HEK293T (cell line): ENCODE measurements at regions not wholly inside any gene's neighbourhood (a gene's known extent, or its start where the extent isn't known, plus 50 kb on each side); places are given as distances from the start of the nearest gene placed in this dataset.
"Not testable (repeated sequence)": the region's sequence is repeated elsewhere in the genome, so short reads cannot be mapped to it uniquely, and the experiment has no call there.

ENCODE experiments used
- CTCF ChIA-PET: fragments of 350-600 bp; formaldehyde crosslinking; extraction: SDS; loops from one replicate; lab custom pipeline; 2021; ENCODE audit warnings: antibody characterized with exemption, inconsistent platforms; lab: Yijun Ruan, JAX
- POLR2A ChIA-PET: fragments of 350-600 bp; formaldehyde crosslinking; extraction: SDS; loops from one replicate; lab custom pipeline; 2020; ENCODE audit warnings: antibody characterized with exemption, inconsistent platforms; lab: Yijun Ruan, JAX
- DNase-seq: peaks from one replicate; pipeline ENCODE4 v3.0.0; 2012; ENCODE audit warnings: mixed read lengths; ENCODE audit errors: extremely low spot score
- ARNT ChIP-seq: fragments of 450-650 bp; IDR thresholded peaks from 2 replicates; pipeline ENCODE4 v1.6.1; 2017; ENCODE audit warnings: mild to moderate bottlenecking
- BHLHE40 ChIP-seq: fragments of 450-650 bp; IDR thresholded peaks from 2 replicates; pipeline ENCODE4 v1.6.1; 2016; ENCODE audit warnings: mild to moderate bottlenecking, moderate library complexity, borderline replicate concordance
- CTBP1 ChIP-seq: fragments of 450-650 bp; IDR thresholded peaks from 2 replicates; pipeline ENCODE4 v1.6.1; 2016; ENCODE audit warnings: borderline replicate concordance
- FOXA1 ChIP-seq: fragments of 450-650 bp; IDR thresholded peaks from 2 replicates; pipeline ENCODE4 v1.6.1; 2016; ENCODE audit warnings: mild to moderate bottlenecking
- FOXK2 ChIP-seq: fragments of 450-650 bp; IDR thresholded peaks from 2 replicates; pipeline ENCODE4 v1.6.1; 2016; ENCODE audit warnings: mild to moderate bottlenecking
- FOXM1 ChIP-seq: fragments of 450-650 bp; IDR thresholded peaks from 2 replicates; pipeline ENCODE4 v1.6.1; 2017; ENCODE audit warnings: mild to moderate bottlenecking, borderline replicate concordance
- HDGF ChIP-seq: fragments of 450-650 bp; IDR thresholded peaks from 2 replicates; pipeline ENCODE4 v1.6.1; 2017; ENCODE audit warnings: antibody characterized with exemption, borderline replicate concordance
- L3MBTL2 ChIP-seq: fragments of 450-650 bp; conservative IDR thresholded peaks from 2 replicates; pipeline ENCODE4 v1.6.1; 2016; ENCODE audit warnings: mild to moderate bottlenecking
- LEF1 ChIP-seq: fragments of 450-650 bp; IDR thresholded peaks from 2 replicates; pipeline ENCODE4 v1.6.1; 2017; ENCODE audit warnings: mild to moderate bottlenecking, borderline replicate concordance
- NFRKB ChIP-seq: fragments of 450-650 bp; IDR thresholded peaks from 2 replicates; pipeline ENCODE4 v1.6.1; 2016; ENCODE audit warnings: mild to moderate bottlenecking, moderate library complexity
- PKNOX1 ChIP-seq: fragments of 450-650 bp; IDR thresholded peaks from 2 replicates; pipeline ENCODE4 v1.6.1; 2016
- SP1 ChIP-seq: fragments of 450-650 bp; IDR thresholded peaks from 2 replicates; pipeline ENCODE4 v1.6.1; 2017
- SUZ12 ChIP-seq: fragments of 450-650 bp; IDR thresholded peaks from 2 replicates; pipeline ENCODE4 v1.6.1; 2016; ENCODE audit warnings: mild to moderate bottlenecking
- TARDBP ChIP-seq: fragments of 450-650 bp; IDR thresholded peaks from 2 replicates; pipeline ENCODE4 v1.6.1; 2016
- ZNF384 ChIP-seq: fragments of 450-650 bp; IDR thresholded peaks from 2 replicates; pipeline ENCODE4 v1.6.1; 2016

- DNase-seq: no peak
- CTCF ChIA-PET: no interaction called here
- TF ChIP-seq FOXA1: no peak
- no peak for TF ChIP-seq FOXK2
- TF ChIP-seq PKNOX1: no peak
- TF ChIP-seq ZNF384: no peak
- TF ChIP-seq BHLHE40: no peak
- TF ChIP-seq HDGF: no peak
- no peak for TF ChIP-seq LEF1
- TF ChIP-seq NFRKB: no peak
- no peak for TF ChIP-seq SUZ12
- TF ChIP-seq CTBP1: no peak
- TF ChIP-seq L3MBTL2: no peak
- TF ChIP-seq FOXM1: no peak
- no peak for TF ChIP-seq TARDBP
- no peak for TF ChIP-seq ARNT
- POLR2A ChIA-PET: no interaction called here
Measured at GRCh38 chr3:87489892-87490291, 213.5 kb upstream of the POU1F1 start.

GRCh38 chr3:87488765-87489164 is 212.4 kb upstream of the POU1F1 start:
- TF ChIP-seq BHLHE40 (no peak), PKNOX1 (no peak), NFRKB (no peak), FOXM1 (no peak)
- no peak for DNase-seq
- POLR2A ChIA-PET: no interaction called here
- CTCF ChIA-PET: no interaction called here

- DNase-seq, POLR2A ChIA-PET, CTCF ChIA-PET: not testable (repeated sequence)
Measured at GRCh38 chr3:87486635-87487034, 210.3 kb upstream of the POU1F1 start.

- ChIA-PET POLR2A (no interaction called here), CTCF (interaction anchor here (0.6 kb wide), 1 partner anchor 70 kb away, joined by 3 read pairs; no protein-coding TSS in a partner anchor)
Measured at GRCh38 chr3:87486115-87486514, 209.7 kb upstream of the POU1F1 start.

GRCh38 chr3:87478716-87479115 is 202.3 kb upstream of the POU1F1 start:
- no peak for TF ChIP-seq FOXK2
- no peak for DNase-seq
- ChIA-PET CTCF (no interaction called here), POLR2A (no interaction called here)

More at GRCh38 chr3:87486115-87486514, 209.7 kb upstream of the POU1F1 start:
- TF ChIP-seq PKNOX1 (no peak), SP1 (no peak), HDGF (no peak), ARNT (no peak), NFRKB (no peak), FOXK2 (no peak), FOXA1 (no peak), FOXM1 (no peak), LEF1 (no peak)
- no peak for DNase-seq

- no peak for DNase-seq
- CTCF ChIA-PET: no interaction called here
- POLR2A ChIA-PET: no interaction called here
- TF ChIP-seq TARDBP: no peak
- no peak for TF ChIP-seq SUZ12
- TF ChIP-seq FOXM1: no peak
- TF ChIP-seq NFRKB: no peak
- no peak for TF ChIP-seq L3MBTL2
- TF ChIP-seq PKNOX1: no peak
Measured at GRCh38 chr3:87473944-87474343, 197.6 kb upstream of the POU1F1 start.

GRCh38 chr3:87468938-87469337 is 192.6 kb upstream of the POU1F1 start:
- POLR2A ChIA-PET: no interaction called here
- CTCF ChIA-PET: no interaction called here
- DNase-seq: no peak
- TF ChIP-seq ARNT (no peak), FOXM1 (no peak), L3MBTL2 (no peak), FOXK2 (no peak), LEF1 (no peak), SP1 (no peak), NFRKB (no peak)
